HCT116 (cell line): ENCODE measurements at regions not wholly inside any gene's neighbourhood (a gene's known extent, or its start where the extent isn't known, plus 50 kb on each side); places are given as distances from the start of the nearest gene placed in this dataset.

Experiments
- ATAC-seq: fragments of 200-7000 bp; cut with Tn5 transposase; 2 replicates; pipeline ENCODE4 v1.9.1; 2020; ENCODE audit warnings: mild to moderate bottlenecking, moderate library complexity
- BruUV-seq: library from RNA; stranded (reverse); fragments of 400-500 nt; replicated peaks from 2 replicates; lab custom pipeline; 2021; lab: Mats Ljungman, UMichigan
- CTCF ChIA-PET: fragments of 300-600 bp; sonication (Branson Sonifier 250); formaldehyde crosslinking; loops from one replicate; lab custom pipeline; 2021; ENCODE audit warnings: antibody characterized with exemption; lab: Charles Lee
- POLR2A ChIA-PET: fragments of 300-600, 350-600 bp; sonication (Branson Sonifier 250); formaldehyde crosslinking; loops from one replicate; lab custom pipeline; 2021; ENCODE audit warnings: antibody characterized with exemption; lab: Charles Lee
- RAD21 ChIA-PET, 2 experiments: fragments of 300-600 bp; sonication (Branson Sonifier 250); formaldehyde crosslinking; loops; one replicate each; lab custom pipeline; 2023; ENCODE audit warnings: low total read pairs in 2 of 2; ENCODE audit not compliant: uncharacterized antibody in 2 of 2, unreplicated experiment in 2 of 2, low non-redundant PET in 1 of 2; lab: Charles Lee
- DNase-seq: peaks from one replicate; pipeline ENCODE4 v3.0.0-alpha.2; 2010; ENCODE audit warnings: low read depth, low spot score
- H2AFZ ChIP-seq: fragments of 200-600 bp; shearing (Covaris generic), sonication (generic); 2 replicates; pipeline ENCODE4 v1.6.1; 2017; ENCODE audit warnings: low read depth, mixed run types, mixed read lengths, antibody characterized with exemption, low read length; ENCODE audit not compliant: poor library complexity, severe bottlenecking
- H3K27ac ChIP-seq: 2 replicates; pipeline ENCODE4 v1.5.1; 2012; ENCODE audit warnings: low read depth, low read length
- H3K27me3 ChIP-seq: fragments of 200-600 bp; sonication (generic); 2 replicates; pipeline ENCODE4 v1.6.1; 2016; ENCODE audit warnings: mixed run types, low read length, mixed read lengths; ENCODE audit not compliant: insufficient read depth
- H3K36me3 ChIP-seq, 2 experiments: fragments of 200-500 bp in 1 of 2; fragments of 200-600 bp in 1 of 2; sonication (Bioruptor generic) in 1 of 2; sonication (generic) in 1 of 2; 2 replicates each; pipeline versions ENCODE4 v1.5.1 to v1.6.1; 2014 to 2016; ENCODE audit warnings: low read length in 2 of 2, inconsistent platforms in 1 of 2, mixed read lengths in 1 of 2, mixed run types in 1 of 2; ENCODE audit not compliant: insufficient read depth in 2 of 2, control insufficient read depth in 1 of 2
- H3K4me1 ChIP-seq, 2 experiments: fragments of 200-600 bp in 1 of 2; sonication (generic) in 1 of 2; 2 replicates each; pipeline versions ENCODE4 v1.5.1 to v1.6.1; 2012 to 2017; ENCODE audit warnings: low read length in 2 of 2, inconsistent platforms in 1 of 2, mild to moderate bottlenecking in 1 of 2, mixed read lengths in 1 of 2, mixed run types in 1 of 2, moderate library complexity in 1 of 2; ENCODE audit not compliant: insufficient read depth in 2 of 2, control insufficient read depth in 1 of 2
- H3K4me2 ChIP-seq: fragments of 200-600 bp; sonication (generic); 2 replicates; pipeline ENCODE4 v1.6.1; 2017; ENCODE audit warnings: mixed run types, low read length, mixed read lengths
- H3K4me3 ChIP-seq, 2 experiments: fragments of 200-600 bp in 1 of 2; sonication (generic) in 1 of 2; replicated peaks in 1 of 2; 2 replicates each; pipeline ENCODE4 v1.5.1; 2011 to 2016; ENCODE audit warnings: low read length in 2 of 2, control low read depth in 1 of 2, low read depth in 1 of 2, mild to moderate bottlenecking in 1 of 2, mixed read lengths in 1 of 2, mixed run types in 1 of 2
- H3K79me2 ChIP-seq: fragments of 200-600 bp; sonication (generic); 2 replicates; pipeline ENCODE4 v1.6.1; 2017; ENCODE audit warnings: mild to moderate bottlenecking, mixed run types, low read length, moderate library complexity, mixed read lengths; ENCODE audit not compliant: insufficient read depth
- H3K9ac ChIP-seq: fragments of 200-600 bp; sonication (generic); 2 replicates; pipeline ENCODE4 v1.6.1; 2016; ENCODE audit warnings: low read length, mixed read lengths
- H3K9me2 ChIP-seq: fragments of 200-600 bp; sonication (generic), shearing (Covaris generic); 2 replicates; pipeline ENCODE4 v1.6.1; 2017; ENCODE audit warnings: mixed run types, mild to moderate bottlenecking, moderate library complexity; ENCODE audit not compliant: insufficient read depth
- H3K9me3 ChIP-seq, 2 experiments: fragments of 200-500 bp in 1 of 2; fragments of 200-600 bp in 1 of 2; sonication (Bioruptor generic) in 1 of 2; sonication (generic) in 1 of 2; 2 replicates each; pipeline ENCODE4 v1.6.1; 2014 to 2017; ENCODE audit warnings: low read length in 2 of 2, mixed read lengths in 2 of 2, inconsistent platforms in 1 of 2, low read depth in 1 of 2, mild to moderate bottlenecking in 1 of 2, mixed run types in 1 of 2, moderate library complexity in 1 of 2; ENCODE audit not compliant: control insufficient read depth in 1 of 2, insufficient read depth in 1 of 2
- H4K20me1 ChIP-seq: fragments of 200-600 bp; sonication (generic), shearing (Covaris generic); 2 replicates; pipeline ENCODE4 v1.6.1; 2017; ENCODE audit warnings: mixed run types, mild to moderate bottlenecking, moderate library complexity; ENCODE audit not compliant: insufficient read depth
- ATF3 ChIP-seq: IDR thresholded peaks from 2 replicates; pipeline ENCODE4 v1.6.1; 2012
- CBX3 ChIP-seq: IDR thresholded peaks from 2 replicates; pipeline ENCODE4 v1.6.1; 2012; ENCODE audit warnings: low read depth
- CEBPB ChIP-seq: IDR thresholded peaks from 2 replicates; pipeline ENCODE4 v1.6.1; 2012; ENCODE audit warnings: low read depth
- ELF1 ChIP-seq: IDR thresholded peaks from 2 replicates; pipeline ENCODE4 v1.6.1; 2012; ENCODE audit warnings: low read depth, borderline replicate concordance
- EZH2 ChIP-seq: fragments of 200-600 bp; sonication (generic); IDR thresholded peaks from 2 replicates; pipeline ENCODE4 v1.6.1; 2017; ENCODE audit warnings: antibody characterized with exemption, mixed run types
- EZH2phosphoT487 ChIP-seq: fragments of 200-600 bp; IDR thresholded peaks from 2 replicates; pipeline ENCODE4 v1.6.1; 2018; ENCODE audit warnings: antibody characterized with exemption, borderline replicate concordance
- FOSL1 ChIP-seq: IDR thresholded peaks from 2 replicates; pipeline ENCODE4 v1.6.1; 2012; ENCODE audit warnings: low read depth
- JUND ChIP-seq: IDR thresholded peaks from 2 replicates; pipeline ENCODE4 v1.6.1; 2012
- POLR2A ChIP-seq: IDR thresholded peaks from 2 replicates; pipeline ENCODE4 v1.7.0; 2011; ENCODE audit warnings: borderline replicate concordance; ENCODE audit not compliant: insufficient read depth, insufficient read length; ENCODE audit errors: extremely low read depth
- POLR2AphosphoS5 ChIP-seq: IDR thresholded peaks from 2 replicates; pipeline ENCODE4 v1.6.1; 2011; ENCODE audit warnings: mild to moderate bottlenecking, low read depth, low read length, moderate library complexity
- SP1 ChIP-seq: IDR thresholded peaks from 2 replicates; pipeline ENCODE4 v1.6.1; 2012; ENCODE audit warnings: low read depth
- SRF ChIP-seq: IDR thresholded peaks from 2 replicates; pipeline ENCODE4 v1.6.1; 2012; ENCODE audit warnings: low read depth
- YY1 ChIP-seq: IDR thresholded peaks from 2 replicates; pipeline ENCODE4 v1.6.1; 2011; ENCODE audit warnings: low read length, low read depth, moderate library complexity, mild to moderate bottlenecking; ENCODE audit not compliant: insufficient replicate concordance; ENCODE audit errors: extremely low read depth
- ZFX ChIP-seq: fragments of 450-650 bp; IDR thresholded peaks from 2 replicates; pipeline ENCODE4 v1.6.1; 2017
- ZNF274 ChIP-seq: fragments of 200-500 bp; sonication (Bioruptor generic); IDR thresholded peaks from 2 replicates; pipeline ENCODE4 v1.6.1; 2014; ENCODE audit warnings: mild to moderate bottlenecking, low read depth, low read length, inconsistent platforms
- intact Hi-C: fragments of 100-400 bp; cut with micrococcal nuclease; formaldehyde crosslinking; loops from 2 replicates; pipeline ENCODE4 v1.10.0; 2022
- TF ChIP-seq, protein P1 (sequence below), 3 experiments: fragments of 200-600 bp in 1 of 3; sonication (generic) in 1 of 3; IDR thresholded peaks in 2 of 3; conservative IDR thresholded peaks in 1 of 3; 2 replicates each; pipeline ENCODE4 v1.5.1; 2012 to 2017; ENCODE audit warnings: low read depth in 2 of 3, low read length in 2 of 3, antibody characterized with exemption in 1 of 3, borderline replicate concordance in 1 of 3, control low read depth in 1 of 3, mild to moderate bottlenecking in 1 of 3, mixed read lengths in 1 of 3, mixed run types in 1 of 3, moderate library complexity in 1 of 3; ENCODE audit not compliant: insufficient read depth in 1 of 3
- TF ChIP-seq, protein P2 (sequence below): IDR thresholded peaks from 2 replicates; pipeline ENCODE4 v1.6.1; 2012; ENCODE audit warnings: low read depth
- TF ChIP-seq, protein P3 (sequence below): IDR thresholded peaks from 2 replicates; pipeline ENCODE4 v1.6.1; 2011; ENCODE audit warnings: mild to moderate bottlenecking, low read length, moderate library complexity; ENCODE audit not compliant: insufficient replicate concordance; ENCODE audit errors: extremely low read depth

GRCh38 chr11:98621767-98622166 lies 399.0 kb upstream of the CNTN5 start:
- no TSS peak for BruUV-seq
- H3K4me3 ChIP-seq: no peak overlapping the region
- no peak overlapping the region for H2AFZ ChIP-seq
- no peaks in the 10 kb centered on the region for H3K4me1 ChIP-seq
- no peak overlapping the region for H3K4me2 ChIP-seq
- RAD21 ChIA-PET: no interaction called here
- H3K27me3 ChIP-seq: no peaks in the 10 kb centered on the region
- CTCF ChIA-PET: no interaction called here
- intact Hi-C loops: no loop called here
- H3K27ac ChIP-seq: no peak overlapping the region
- H4K20me1 ChIP-seq: no peaks in the 10 kb centered on the region
- ATAC-seq: no peak
- H3K9me3 ChIP-seq: peaks cover 4 to 14% of the 10 kb centered on the region in 2 experiments; a peak in 2 of 4 replicates
- H3K79me2 ChIP-seq: no peaks in the 10 kb centered on the region
- POLR2A ChIA-PET: no interaction called here
- no peak for TF ChIP-seq CEBPB
- TF ChIP-seq CBX3: no peak
- no peak for TF ChIP-seq YY1
- TF ChIP-seq, protein P1, sequence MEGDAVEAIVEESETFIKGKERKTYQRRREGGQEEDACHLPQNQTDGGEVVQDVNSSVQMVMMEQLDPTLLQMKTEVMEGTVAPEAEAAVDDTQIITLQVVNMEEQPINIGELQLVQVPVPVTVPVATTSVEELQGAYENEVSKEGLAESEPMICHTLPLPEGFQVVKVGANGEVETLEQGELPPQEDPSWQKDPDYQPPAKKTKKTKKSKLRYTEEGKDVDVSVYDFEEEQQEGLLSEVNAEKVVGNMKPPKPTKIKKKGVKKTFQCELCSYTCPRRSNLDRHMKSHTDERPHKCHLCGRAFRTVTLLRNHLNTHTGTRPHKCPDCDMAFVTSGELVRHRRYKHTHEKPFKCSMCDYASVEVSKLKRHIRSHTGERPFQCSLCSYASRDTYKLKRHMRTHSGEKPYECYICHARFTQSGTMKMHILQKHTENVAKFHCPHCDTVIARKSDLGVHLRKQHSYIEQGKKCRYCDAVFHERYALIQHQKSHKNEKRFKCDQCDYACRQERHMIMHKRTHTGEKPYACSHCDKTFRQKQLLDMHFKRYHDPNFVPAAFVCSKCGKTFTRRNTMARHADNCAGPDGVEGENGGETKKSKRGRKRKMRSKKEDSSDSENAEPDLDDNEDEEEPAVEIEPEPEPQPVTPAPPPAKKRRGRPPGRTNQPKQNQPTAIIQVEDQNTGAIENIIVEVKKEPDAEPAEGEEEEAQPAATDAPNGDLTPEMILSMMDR (IDR thresholded peaks at IDR 0.05 in 2 of 3, conservative IDR thresholded peaks at IDR 0.05 in 1 of 3; ENCODE audit: borderline replicate concordance in 1 of 3, insufficient read depth in 1 of 3, low read depth in 2 of 3, low read length in 2 of 3): no peak
- TF ChIP-seq EZH2: no peak
- TF ChIP-seq SP1: no peak
- TF ChIP-seq ZNF274: no peak
- TF ChIP-seq, protein P2, sequence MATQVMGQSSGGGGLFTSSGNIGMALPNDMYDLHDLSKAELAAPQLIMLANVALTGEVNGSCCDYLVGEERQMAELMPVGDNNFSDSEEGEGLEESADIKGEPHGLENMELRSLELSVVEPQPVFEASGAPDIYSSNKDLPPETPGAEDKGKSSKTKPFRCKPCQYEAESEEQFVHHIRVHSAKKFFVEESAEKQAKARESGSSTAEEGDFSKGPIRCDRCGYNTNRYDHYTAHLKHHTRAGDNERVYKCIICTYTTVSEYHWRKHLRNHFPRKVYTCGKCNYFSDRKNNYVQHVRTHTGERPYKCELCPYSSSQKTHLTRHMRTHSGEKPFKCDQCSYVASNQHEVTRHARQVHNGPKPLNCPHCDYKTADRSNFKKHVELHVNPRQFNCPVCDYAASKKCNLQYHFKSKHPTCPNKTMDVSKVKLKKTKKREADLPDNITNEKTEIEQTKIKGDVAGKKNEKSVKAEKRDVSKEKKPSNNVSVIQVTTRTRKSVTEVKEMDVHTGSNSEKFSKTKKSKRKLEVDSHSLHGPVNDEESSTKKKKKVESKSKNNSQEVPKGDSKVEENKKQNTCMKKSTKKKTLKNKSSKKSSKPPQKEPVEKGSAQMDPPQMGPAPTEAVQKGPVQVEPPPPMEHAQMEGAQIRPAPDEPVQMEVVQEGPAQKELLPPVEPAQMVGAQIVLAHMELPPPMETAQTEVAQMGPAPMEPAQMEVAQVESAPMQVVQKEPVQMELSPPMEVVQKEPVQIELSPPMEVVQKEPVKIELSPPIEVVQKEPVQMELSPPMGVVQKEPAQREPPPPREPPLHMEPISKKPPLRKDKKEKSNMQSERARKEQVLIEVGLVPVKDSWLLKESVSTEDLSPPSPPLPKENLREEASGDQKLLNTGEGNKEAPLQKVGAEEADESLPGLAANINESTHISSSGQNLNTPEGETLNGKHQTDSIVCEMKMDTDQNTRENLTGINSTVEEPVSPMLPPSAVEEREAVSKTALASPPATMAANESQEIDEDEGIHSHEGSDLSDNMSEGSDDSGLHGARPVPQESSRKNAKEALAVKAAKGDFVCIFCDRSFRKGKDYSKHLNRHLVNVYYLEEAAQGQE: no peak
- no peak for TF ChIP-seq EZH2phosphoT487
- TF ChIP-seq ZFX: no peak
- no peak for TF ChIP-seq SRF
- TF ChIP-seq, protein P3, sequence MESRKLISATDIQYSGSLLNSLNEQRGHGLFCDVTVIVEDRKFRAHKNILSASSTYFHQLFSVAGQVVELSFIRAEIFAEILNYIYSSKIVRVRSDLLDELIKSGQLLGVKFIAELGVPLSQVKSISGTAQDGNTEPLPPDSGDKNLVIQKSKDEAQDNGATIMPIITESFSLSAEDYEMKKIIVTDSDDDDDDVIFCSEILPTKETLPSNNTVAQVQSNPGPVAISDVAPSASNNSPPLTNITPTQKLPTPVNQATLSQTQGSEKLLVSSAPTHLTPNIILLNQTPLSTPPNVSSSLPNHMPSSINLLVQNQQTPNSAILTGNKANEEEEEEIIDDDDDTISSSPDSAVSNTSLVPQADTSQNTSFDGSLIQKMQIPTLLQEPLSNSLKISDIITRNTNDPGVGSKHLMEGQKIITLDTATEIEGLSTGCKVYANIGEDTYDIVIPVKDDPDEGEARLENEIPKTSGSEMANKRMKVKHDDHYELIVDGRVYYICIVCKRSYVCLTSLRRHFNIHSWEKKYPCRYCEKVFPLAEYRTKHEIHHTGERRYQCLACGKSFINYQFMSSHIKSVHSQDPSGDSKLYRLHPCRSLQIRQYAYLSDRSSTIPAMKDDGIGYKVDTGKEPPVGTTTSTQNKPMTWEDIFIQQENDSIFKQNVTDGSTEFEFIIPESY: no peak
- TF ChIP-seq JUND: no peak
- no peak for TF ChIP-seq ELF1
- TF ChIP-seq POLR2AphosphoS5: no peak
- no peak for TF ChIP-seq FOSL1
- TF ChIP-seq ATF3: no peak
- TF ChIP-seq POLR2A: no peak
- DNase-seq: no peak
- no peaks in the 10 kb centered on the region for H3K9me2 ChIP-seq
- no peak overlapping the region for H3K9ac ChIP-seq
- no peaks in the 10 kb centered on the region for H3K36me3 ChIP-seq
